Vagina (tissue), 2 donors: ENCODE measurements at regions not wholly inside any gene's neighbourhood (a gene's known extent, or its start where the extent isn't known, plus 50 kb on each side); places are given as distances from the start of the nearest gene placed in this dataset.

ENCODE experiments used
- DNase-seq, 2 donors: peaks; one replicate each; pipeline ENCODE4 v3.0.0-alpha.2; 2017; ENCODE audit errors: extremely low spot score in 2 of 2
- H3K27ac ChIP-seq: fragments of 200-600 bp; sonication (generic); one replicate; pipeline ENCODE4 v1.5.1; 2019
- H3K27me3 ChIP-seq: fragments of 200-600 bp; sonication (generic); one replicate; pipeline ENCODE4 v1.5.1; 2019
- H3K36me3 ChIP-seq, 2 donors: fragments of 200-600 bp; sonication (generic); one replicate each; pipeline ENCODE4 v1.5.1; 2017 to 2019
- H3K4me1 ChIP-seq: fragments of 200-600 bp; sonication (generic); one replicate; pipeline ENCODE4 v1.5.1; 2019
- H3K4me3 ChIP-seq, 2 donors: fragments of 200-600 bp; sonication (generic); 1 replicate in 1 of 2; 2 replicates in 1 of 2; pipeline ENCODE4 v1.5.1; 2016 to 2019
- H3K9me3 ChIP-seq: fragments of 200-600 bp; sonication (generic); one replicate; pipeline ENCODE4 v1.5.1; 2019
- CTCF ChIP-seq, 3 experiments: fragments of 450-650 bp in 2 of 3; fragments of 200-600 bp in 1 of 3; sonication (generic) in 1 of 3; IDR thresholded peaks; one replicate each; pipeline ENCODE4 v1.5.1; 2017 to 2019; ENCODE audit warnings: antibody characterized with exemption in 3 of 3, mild to moderate bottlenecking in 2 of 3, moderate library complexity in 2 of 3
- POLR2A ChIP-seq, 2 donors: fragments of 450-650 bp; IDR thresholded peaks; one replicate each; pipeline ENCODE4 v1.6.1; 2017; ENCODE audit warnings: antibody characterized with exemption in 2 of 2, mild to moderate bottlenecking in 2 of 2, moderate library complexity in 2 of 2
- POLR2AphosphoS5 ChIP-seq, 2 donors: sonication (generic); formaldehyde crosslinking; IDR thresholded peaks; one replicate each; pipeline ENCODE4 v1.9.0; 2017; ENCODE audit warnings: antibody characterized with exemption in 2 of 2, mild to moderate bottlenecking in 2 of 2, low read depth in 1 of 2; ENCODE audit not compliant: insufficient read depth in 1 of 2
- intact Hi-C: fragments of 100-400 bp; cut with DNase I; formaldehyde crosslinking; loops from one replicate; pipeline ENCODE4 v1.15.1; 2023

GRCh38 chr2:7646024-7646423 lies 728.8 kb downstream of the RNF144A start:
- Histone ChIP-seq H3K27ac (no peak overlapping the region), H3K4me1 (no peaks in the 10 kb centered on the region), H3K27me3 (no peaks in the 10 kb centered on the region), H3K9me3 (no peaks in the 10 kb centered on the region), H3K4me3 (no peak overlapping the region), H3K36me3 (no peaks in the 10 kb centered on the region)
- intact Hi-C loops = no loop called here
- TF ChIP-seq POLR2AphosphoS5 (IDR thresholded peaks at IDR 0.05; ENCODE audit: insufficient read depth in 1 of 2, low read depth in 1 of 2) (no peak), POLR2A (IDR thresholded peaks at IDR 0.05) (no peak), CTCF (IDR thresholded peaks at IDR 0.05) (no peak)
- DNase-seq = no peak

- H3K9me3 ChIP-seq = no peaks in the 10 kb centered on the region
- no peak for DNase-seq
- H3K4me1 ChIP-seq = no peaks in the 10 kb centered on the region
- TF ChIP-seq POLR2A (IDR thresholded peaks at IDR 0.05) (no peak), POLR2AphosphoS5 (IDR thresholded peaks at IDR 0.05; ENCODE audit: insufficient read depth in 1 of 2, low read depth in 1 of 2) (no peak), CTCF (IDR thresholded peaks at IDR 0.05) (no peak)
- no peaks in the 10 kb centered on the region for H3K27me3 ChIP-seq
- intact Hi-C loops = no loop called here
- no peak overlapping the region for H3K27ac ChIP-seq
- H3K4me3 ChIP-seq = no peak overlapping the region
- no peaks in the 10 kb centered on the region for H3K36me3 ChIP-seq
Observed at GRCh38 chr2:7646661-7647060, 729.4 kb downstream of the RNF144A start.

GRCh38 chr2:7648221-7648795 lies 731.1 kb downstream of the RNF144A start:
- TF ChIP-seq POLR2A (IDR thresholded peaks at IDR 0.05) = no peak
- no peak for TF ChIP-seq POLR2AphosphoS5 (IDR thresholded peaks at IDR 0.05; ENCODE audit: insufficient read depth in 1 of 2, low read depth in 1 of 2)
- no peak for TF ChIP-seq CTCF (IDR thresholded peaks at IDR 0.05)
- Histone ChIP-seq H3K9me3 (no peaks in the 10 kb centered on the region), H3K27me3 (no peaks in the 10 kb centered on the region), H3K27ac (no peak overlapping the region), H3K4me3 (no peak overlapping the region), H3K36me3 (no peaks in the 10 kb centered on the region), H3K4me1 (no peaks in the 10 kb centered on the region)
- intact Hi-C loops = no loop called here
- no peak for DNase-seq

GRCh38 chr2:7649461-7650228 lies 732.4 kb downstream of the RNF144A start:
- Histone ChIP-seq H3K36me3 (no peaks in the 10 kb centered on the region), H3K9me3 (no peaks in the 10 kb centered on the region), H3K4me3 (no peak overlapping the region), H3K27me3 (no peaks in the 10 kb centered on the region), H3K4me1 (no peaks in the 10 kb centered on the region), H3K27ac (no peak overlapping the region)
- DNase-seq = no peak
- intact Hi-C loops = no loop called here
- TF ChIP-seq POLR2A (IDR thresholded peaks at IDR 0.05) (no peak), CTCF (IDR thresholded peaks at IDR 0.05) (no peak)

- intact Hi-C loops = no loop called here
- TF ChIP-seq POLR2AphosphoS5 (IDR thresholded peaks at IDR 0.05; ENCODE audit: insufficient read depth in 1 of 2, low read depth in 1 of 2) (no peak), POLR2A (IDR thresholded peaks at IDR 0.05) (no peak), CTCF (IDR thresholded peaks at IDR 0.05) (no peak)
- DNase-seq = no peak
Observed at GRCh38 chr2:7653617-7654016, 736.4 kb downstream of the RNF144A start.

More at GRCh38 chr2:7653617-7654016, 736.4 kb downstream of the RNF144A start:
- H3K4me1 ChIP-seq = no peaks in the 10 kb centered on the region
- H3K9me3 ChIP-seq = no peaks in the 10 kb centered on the region
- H3K27me3 ChIP-seq = no peaks in the 10 kb centered on the region
- no peak overlapping the region for H3K27ac ChIP-seq
- H3K4me3 ChIP-seq = no peak overlapping the region
- no peaks in the 10 kb centered on the region for H3K36me3 ChIP-seq
